B cell (primary cell): ENCODE measurements at regions not wholly inside any gene's neighbourhood (a gene's known extent, or its start where the extent isn't known, plus 50 kb on each side); places are given as distances from the start of the nearest gene placed in this dataset.

Source experiments
- EZH2 ChIP-seq: IDR thresholded peaks from 2 replicates; pipeline ENCODE4 v1.6.1; 2012; ENCODE audit warnings: borderline replicate concordance, low read depth, mild to moderate bottlenecking, moderate library complexity, low read length; ENCODE audit not compliant: insufficient read depth, poor library complexity, severe bottlenecking
- TF ChIP-seq, protein P1 (sequence below): fragments of 200-600 bp; IDR thresholded peaks from one replicate; pipeline ENCODE4 v1.8.0; 2022; ENCODE audit warnings: antibody characterized with exemption, mild to moderate bottlenecking

DNA sequence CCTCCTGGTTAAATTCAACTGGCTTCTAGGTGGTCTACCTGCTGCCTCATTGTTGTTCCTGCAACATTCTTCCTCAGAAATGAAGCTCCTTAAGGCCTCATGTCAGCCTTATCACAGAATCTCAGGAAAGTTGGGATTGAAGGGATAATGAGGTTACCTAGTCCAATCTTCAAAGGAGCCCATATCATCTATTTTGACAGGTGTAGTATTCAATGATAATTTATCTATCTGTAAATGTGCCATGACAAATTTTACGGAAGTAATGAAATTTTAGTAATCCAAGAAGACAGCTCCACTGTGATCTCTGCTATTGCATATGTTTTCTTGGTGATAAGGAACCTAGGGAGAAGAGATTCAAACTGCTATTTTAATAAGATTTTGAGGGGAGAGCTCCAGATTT, 973.8 kb downstream of the ROBO2 start:
- TF ChIP-seq, protein P1, sequence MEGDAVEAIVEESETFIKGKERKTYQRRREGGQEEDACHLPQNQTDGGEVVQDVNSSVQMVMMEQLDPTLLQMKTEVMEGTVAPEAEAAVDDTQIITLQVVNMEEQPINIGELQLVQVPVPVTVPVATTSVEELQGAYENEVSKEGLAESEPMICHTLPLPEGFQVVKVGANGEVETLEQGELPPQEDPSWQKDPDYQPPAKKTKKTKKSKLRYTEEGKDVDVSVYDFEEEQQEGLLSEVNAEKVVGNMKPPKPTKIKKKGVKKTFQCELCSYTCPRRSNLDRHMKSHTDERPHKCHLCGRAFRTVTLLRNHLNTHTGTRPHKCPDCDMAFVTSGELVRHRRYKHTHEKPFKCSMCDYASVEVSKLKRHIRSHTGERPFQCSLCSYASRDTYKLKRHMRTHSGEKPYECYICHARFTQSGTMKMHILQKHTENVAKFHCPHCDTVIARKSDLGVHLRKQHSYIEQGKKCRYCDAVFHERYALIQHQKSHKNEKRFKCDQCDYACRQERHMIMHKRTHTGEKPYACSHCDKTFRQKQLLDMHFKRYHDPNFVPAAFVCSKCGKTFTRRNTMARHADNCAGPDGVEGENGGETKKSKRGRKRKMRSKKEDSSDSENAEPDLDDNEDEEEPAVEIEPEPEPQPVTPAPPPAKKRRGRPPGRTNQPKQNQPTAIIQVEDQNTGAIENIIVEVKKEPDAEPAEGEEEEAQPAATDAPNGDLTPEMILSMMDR = no peak
- no peak for TF ChIP-seq EZH2
